CMK (cell line): ENCODE measurements at regions not wholly inside any gene's neighbourhood (a gene's known extent, or its start where the extent isn't known, plus 50 kb on each side); places are given as distances from the start of the nearest gene placed in this dataset.

Source experiments
- DNase-seq: peaks from one replicate; pipeline ENCODE4 v3.0.0-alpha.2; 2010; ENCODE audit warnings: low read depth

GRCh38 chr13:26967119-26968038 is 204.2 kb downstream of the USP12 start:
- DNase-seq: no peak

GRCh38 chr13:26966701-26967080 is 204.9 kb downstream of the USP12 start:
- no peak for DNase-seq

- no peak for DNase-seq
Observed at GRCh38 chr13:26965952-26966700, 205.5 kb downstream of the USP12 start.

DNA sequence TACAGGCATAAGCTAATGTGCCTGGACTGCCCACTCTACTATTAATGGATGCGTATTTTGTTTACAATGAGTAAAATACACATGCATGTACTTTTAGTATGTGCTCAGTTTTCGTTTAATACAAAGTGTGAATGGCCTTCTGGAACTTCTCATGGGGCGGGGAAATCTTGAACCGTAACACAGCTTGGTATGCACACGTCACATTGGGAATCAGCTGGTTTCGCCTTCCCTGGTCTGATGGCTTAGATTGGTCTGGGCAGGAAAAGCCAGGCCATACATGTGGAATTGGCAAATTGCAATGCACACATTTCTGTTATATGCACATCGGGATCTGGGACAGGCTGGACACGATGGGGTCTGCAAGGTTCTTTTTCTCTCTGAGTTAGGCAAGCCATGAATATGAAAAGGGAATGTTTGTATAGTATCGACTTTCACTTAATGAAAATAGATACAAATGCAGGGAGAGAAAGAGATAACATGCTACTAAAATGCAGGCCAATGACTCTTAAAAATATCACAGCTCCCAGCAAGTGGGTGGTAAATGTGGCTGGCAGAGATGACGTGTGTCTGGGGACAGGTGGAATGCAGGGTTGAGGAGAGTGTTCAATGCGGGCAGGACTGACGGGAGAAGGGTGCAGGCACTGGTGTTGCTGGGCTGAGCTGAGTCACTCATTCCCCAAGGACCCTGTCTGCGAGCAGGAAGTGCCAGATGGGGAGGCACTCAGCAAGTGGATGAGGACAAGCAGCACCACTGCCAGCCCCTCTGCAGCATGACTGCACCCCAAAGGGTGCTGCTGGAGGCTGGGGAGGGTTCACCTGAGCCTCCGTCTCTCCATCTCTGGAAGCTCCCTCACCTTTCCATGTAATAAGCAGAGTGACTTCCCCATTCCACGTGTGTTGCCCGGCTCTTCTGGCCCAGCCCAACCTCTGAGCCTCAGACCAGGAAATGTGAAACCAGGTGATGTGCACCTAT is 204.0 kb upstream of the GPR12 start:
- DNase-seq: no peak

DNA sequence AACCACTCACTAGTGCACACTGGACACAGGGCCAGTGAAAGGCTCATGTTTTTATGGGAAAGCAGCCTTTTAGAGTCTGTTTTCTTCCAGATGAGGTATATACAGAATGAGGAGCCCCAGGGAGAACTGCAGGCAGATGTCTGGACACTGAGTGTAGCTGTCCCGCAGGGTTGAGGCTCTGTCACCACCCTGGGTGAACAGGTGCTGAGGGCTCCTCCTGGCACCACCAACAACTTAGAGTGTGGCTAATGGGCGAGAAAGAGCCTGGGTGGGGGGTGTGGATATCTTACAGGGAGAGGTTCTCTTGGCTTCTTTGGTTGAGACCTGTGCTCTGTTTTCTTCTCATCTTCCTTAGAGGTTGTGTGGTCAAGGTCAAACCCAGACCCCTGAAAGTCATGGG is 202.1 kb upstream of the GPR12 start:
- DNase-seq: no peak

- no peak for DNase-seq
Observed at GRCh38 chr13:26961890-26962615, 201.5 kb upstream of the GPR12 start.

DNA sequence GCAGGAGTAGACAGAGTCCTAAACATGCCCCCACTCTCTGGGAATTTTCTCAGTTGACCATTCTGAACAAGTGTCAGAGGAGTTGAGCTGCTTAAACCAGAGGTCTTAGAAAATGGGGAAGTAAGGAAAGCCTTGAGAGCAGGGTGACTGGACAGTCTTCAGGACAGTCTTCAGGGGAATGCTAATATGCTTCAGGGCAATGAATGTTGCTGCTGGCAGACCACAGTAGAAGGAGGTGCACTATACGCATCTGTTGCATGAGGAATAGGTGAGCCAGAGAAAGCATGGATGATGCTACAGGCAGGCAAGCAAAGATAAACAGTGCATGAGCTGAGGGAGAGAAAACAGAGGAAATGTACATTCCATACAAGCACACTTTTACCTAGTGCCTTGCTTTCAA is 196.6 kb upstream of the GPR12 start:
- no peak for DNase-seq

DNA sequence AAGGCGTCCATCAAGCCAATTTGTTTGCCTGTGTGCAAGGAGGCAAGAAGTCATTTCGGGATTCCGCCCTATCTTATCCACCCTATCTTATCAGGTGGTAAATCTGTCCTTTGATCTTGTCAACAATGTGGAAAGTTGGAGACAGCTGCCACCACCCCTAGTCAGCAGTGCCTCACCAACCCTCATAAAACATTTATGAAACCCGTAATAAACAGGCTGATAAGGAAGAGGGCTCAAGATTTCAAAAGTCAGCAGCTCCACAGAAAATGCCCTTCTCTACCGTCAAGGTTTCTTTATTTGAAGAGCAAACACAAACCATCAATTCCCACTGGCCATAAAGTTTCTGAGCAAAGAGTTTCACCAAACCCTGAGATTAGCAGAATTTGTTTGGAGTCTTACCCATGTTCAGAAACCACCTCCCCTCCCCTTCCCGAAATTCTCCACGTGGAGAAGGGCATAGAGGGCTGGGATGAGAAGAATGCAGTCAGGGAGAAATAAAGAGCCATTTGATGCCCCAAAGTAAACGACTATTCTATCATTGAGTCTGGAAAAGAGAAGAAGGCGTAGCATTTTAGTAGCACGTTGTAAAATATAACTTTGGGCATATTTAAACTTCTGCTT is 196.0 kb upstream of the GPR12 start:
- no peak for DNase-seq

DNA sequence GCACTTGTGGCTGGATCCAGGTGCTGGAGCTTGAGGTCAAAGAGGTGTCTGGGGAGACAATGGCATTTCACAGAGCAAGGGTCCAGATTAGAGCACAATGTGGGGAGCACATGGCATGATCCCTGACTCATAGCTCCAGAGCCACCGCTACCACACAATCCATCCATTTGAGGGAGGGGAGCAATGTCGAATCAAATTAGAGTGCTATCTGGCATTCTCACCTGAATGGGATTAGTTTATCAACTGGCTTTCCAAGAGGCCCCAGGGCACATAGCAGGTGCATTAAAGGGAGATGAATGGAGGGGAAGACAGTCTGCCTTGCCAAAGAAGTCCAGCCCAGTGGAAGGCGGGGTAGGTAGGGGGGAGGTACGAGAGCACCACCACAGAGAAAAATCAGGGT is 194.4 kb upstream of the GPR12 start:
- DNase-seq: no peak

DNA sequence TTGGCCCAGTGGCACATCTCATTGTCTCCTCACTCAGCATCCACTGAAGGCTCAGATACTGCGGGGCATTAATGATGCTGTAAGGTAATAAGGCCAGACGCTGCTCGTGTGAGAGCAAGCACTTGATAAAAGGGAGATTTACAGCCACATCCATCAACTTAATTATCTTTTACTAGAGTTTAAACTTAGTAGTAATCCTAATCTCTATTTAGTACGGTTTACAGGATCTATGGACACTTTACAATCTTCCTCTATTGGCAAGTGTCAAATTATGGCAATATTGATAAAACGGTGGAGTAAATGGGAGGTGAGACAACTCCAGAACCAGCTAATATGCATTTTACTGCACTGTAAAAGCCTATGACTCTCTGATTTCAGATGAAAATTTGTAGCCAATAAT is 192.7 kb upstream of the GPR12 start:
- no peak for DNase-seq

- DNase-seq: no peak
Observed at GRCh38 chr13:26952551-26953143, 192.1 kb upstream of the GPR12 start.

GRCh38 chr13:26951581-26952177 is 191.1 kb upstream of the GPR12 start:
- DNase-seq: no peak

DNA sequence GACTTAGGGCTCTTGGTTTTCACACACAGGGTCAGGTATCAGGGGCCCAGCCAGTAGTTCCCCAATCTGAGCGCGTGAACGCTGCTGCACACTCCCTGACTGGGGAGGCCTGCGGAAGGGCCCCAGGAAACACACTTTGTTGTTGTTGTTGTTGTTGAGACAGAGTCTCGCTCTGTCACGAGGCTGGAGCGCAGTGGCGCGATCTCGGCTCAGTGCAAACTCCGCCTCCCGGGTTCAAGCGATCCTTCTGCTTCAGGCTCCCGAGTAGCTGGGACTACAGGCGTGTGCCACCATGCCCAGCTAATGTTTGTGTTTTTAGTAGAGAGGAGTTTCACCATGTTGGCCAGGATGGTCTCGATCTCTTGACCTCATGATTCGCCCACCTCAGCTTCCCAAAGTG is 190.4 kb upstream of the GPR12 start:
- no peak for DNase-seq

GRCh38 chr13:26950546-26950945 is 190.0 kb upstream of the GPR12 start:
- no peak for DNase-seq

DNA sequence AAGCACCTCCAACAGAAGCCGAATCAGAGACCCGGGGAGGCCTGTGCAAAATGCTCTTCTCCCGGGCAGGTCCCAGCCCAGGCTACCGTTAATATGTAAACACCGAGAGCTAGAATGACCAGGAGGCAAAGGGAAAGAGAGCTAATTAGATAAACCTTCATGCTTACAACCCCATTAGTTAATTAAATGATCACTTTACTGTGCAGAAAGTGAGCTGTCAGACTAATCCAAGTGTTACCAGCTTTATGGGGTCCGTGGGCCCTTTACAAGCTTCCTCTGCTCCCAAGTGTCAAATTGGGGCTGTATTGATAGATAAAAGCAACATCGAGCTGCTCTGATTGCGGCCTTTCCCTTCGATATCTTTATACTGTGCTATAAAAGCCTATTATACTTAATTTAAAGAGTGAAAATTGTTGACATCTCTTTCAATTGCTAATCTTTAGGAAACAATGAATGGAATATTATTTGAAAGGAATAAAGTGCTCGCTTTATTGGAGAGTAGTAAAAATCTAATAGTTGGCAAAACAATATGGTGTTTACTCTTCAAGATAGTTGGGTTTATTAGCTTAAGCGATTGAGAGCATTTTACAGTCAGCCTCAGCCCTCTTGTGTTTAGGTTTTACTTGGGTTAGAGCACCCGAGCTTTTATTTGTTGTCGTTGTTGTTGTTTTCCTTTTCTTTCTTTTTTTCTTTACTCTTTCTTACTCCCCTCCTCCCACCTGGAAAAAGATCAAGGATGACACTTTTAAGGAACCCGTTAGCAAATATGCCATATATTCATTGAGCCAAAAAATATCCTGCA is 189.3 kb upstream of the GPR12 start:
- DNase-seq: no peak

DNA sequence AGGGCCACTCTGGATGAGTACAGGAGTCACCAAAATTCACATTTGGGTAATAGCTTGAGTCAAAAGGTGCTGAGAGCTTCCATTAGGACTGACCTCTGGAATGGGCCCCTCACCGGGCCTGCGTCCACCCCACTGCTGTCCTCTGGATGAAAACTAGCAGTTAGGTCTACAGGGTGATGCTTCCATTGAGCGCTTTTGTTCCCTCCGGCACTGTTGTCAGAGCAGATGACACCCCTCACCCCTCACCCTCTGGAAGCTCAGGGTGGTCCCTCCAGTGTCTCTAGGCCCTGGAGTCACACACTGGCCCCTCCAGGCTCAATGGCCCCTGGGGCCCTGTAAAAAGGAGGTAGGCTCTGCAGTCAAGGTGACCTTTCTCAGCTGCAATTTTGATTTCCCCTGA is 187.8 kb upstream of the GPR12 start:
- DNase-seq: no peak

DNA sequence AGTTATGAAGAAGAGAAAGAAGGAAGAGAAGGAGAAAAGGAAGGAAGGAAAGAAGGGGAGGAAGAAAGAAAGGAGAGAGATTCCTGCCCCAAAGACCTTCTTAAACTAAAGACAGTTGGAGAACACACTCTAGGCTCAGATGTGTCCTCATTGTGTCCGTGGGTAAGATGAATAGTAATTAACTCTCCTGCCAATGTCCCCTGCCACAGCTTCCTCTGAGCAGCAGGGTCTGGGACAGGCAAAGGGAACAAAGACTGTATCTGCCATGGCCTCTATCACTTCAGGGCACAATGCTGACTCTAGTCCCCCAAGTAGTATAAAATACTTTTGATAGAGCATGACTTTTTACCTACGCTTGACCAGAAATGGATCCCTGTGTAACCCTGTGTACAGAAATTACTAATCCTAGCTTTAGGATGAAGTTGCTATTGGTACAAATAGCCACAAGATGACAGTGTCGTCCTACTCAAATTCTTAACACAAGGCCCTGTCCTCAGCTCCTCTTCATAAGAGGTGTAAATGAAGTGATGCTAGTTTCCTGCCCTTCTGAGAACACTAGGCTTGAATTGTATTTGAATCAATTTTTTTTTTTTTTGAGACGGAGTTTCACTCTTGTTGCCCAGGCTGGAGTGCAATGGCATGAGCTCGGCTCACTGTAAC is 186.2 kb upstream of the GPR12 start:
- no peak for DNase-seq

GRCh38 chr13:26943748-26944147 is 183.2 kb upstream of the GPR12 start:
- no peak for DNase-seq

DNA sequence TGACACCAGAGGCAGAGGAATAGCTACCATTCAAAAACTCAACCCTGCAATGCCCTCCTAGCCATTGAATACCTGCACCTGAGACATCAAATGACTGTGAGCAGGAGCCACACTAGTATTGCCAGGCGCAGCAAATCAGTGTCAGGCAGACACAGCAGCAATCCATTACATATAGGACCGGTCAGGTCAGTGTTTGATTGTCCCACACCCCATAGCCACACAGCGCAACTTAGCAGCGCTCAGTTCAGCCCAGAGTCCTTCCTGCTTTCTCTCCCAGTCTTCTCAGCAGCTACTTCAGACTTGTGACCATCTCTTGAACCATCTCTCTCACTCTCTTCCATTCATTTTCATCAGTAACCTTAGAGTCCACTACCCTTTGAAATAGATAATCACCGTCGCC is 181.6 kb upstream of the GPR12 start:
- no peak for DNase-seq
